GM19035 (cell line): ENCODE measurements at regions not wholly inside any gene's neighbourhood (a gene's known extent, or its start where the extent isn't known, plus 50 kb on each side); places are given as distances from the start of the nearest gene placed in this dataset.
"Not testable (repeated sequence)": the region's sequence is repeated elsewhere in the genome, so short reads cannot be mapped to it uniquely, and the experiment has no call there.

Source experiments
- ATAC-seq: cut with Tn5 transposase; IDR thresholded peaks from one replicate; pipeline ENCODE4 v1.9.1; 2021; ENCODE audit not compliant: unreplicated experiment

DNA sequence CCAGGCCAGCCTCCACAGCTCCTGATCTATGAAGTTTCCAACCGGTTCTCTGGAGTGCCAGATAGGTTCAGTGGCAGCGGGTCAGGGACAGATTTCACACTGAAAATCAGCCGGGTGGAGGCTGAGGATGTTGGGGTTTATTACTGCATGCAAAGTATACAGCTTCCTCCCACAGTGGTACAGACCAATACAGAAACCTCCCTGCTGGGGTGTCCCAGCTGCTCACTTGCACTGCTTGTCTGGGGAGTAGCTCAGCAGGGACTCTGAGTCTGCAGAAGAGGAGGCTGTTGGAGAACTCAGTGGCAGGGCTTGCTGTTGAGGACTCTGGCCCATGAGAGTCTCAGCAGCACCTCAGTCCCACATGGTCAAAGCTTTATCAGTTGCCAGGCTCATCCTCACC lies 1256.6 kb downstream of the RPIA start:
- not testable (repeated sequence) for ATAC-seq

- ATAC-seq, result not testable (repeated sequence)
Observed at GRCh38 chr2:89950807-89951206, 1259.3 kb downstream of the RPIA start.

- not testable (repeated sequence) for ATAC-seq
Observed at GRCh38 chr2:89957236-89957635, 1265.8 kb downstream of the RPIA start.

- not testable (repeated sequence) for ATAC-seq
Observed at GRCh38 chr2:89959729-89960378, 1268.4 kb downstream of the RPIA start.

- ATAC-seq, result not testable (repeated sequence)
Observed at GRCh38 chr2:89960570-89960969, 1269.1 kb downstream of the RPIA start.

DNA sequence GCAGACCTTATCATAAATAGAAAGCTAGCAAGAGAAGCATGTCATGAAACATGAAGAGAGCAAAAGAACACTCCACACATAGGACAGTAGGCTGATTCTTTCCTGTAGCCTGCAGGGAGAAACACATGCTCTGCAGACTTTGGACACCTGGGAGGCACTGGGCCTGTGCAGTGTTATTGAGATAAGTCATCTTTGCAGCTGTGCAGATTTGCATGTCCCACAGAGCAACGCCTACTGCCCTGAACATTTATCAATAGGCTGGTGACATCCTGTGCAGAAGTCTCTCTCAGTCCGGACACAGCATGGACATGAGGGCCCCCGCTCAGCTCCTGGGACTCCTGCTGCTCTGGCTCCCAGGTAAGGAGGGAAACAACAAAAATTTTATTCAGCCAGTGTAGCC lies 1277.1 kb downstream of the RPIA start:
- ATAC-seq, result not testable (repeated sequence)

DNA sequence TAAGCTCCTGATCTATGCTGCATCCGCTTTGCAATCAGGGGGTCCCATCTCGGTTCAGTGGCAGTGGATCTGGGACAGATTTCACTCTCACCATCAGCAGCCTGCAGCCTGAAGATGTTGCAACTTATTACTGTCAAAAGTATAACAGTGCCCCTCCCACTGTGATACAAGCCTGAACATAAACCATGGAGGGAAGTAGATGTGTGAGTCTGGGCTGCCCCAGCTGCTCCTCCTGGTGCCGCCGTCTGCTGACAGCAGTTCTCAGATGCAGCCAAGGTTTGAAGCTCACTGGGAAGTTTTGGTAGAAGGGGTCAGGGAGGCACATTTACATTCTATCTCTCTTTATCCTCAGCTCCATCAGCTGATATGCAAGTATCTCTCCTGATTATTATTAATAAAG lies 1277.7 kb downstream of the RPIA start:
- ATAC-seq, result not testable (repeated sequence)

DNA sequence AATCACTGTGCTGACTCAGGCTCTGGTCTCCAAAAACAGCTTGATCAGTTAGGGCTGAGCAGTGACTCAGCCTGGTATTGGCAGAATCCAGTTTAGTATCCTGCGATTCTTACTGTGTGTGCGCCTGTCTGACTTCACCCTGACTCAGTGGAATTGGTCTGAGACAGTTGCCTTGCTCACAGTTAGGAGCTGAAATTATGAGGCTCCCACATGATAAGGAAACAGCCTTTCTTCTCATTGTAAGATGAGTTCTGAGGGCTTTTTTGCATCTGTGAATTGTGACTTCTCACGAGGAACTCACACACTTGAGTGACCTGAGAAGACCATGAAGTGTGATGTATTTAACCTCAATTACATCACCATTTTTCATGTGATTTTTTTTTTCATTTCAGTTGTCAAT lies 1282.4 kb downstream of the RPIA start:
- ATAC-seq, result not testable (repeated sequence)

GRCh38 chr2:89979826-89980537 lies 1288.5 kb downstream of the RPIA start:
- not testable (repeated sequence) for ATAC-seq

GRCh38 chr2:89982246-89982645 lies 1290.8 kb downstream of the RPIA start:
- ATAC-seq, result not testable (repeated sequence)

- ATAC-seq, result not testable (repeated sequence)
Observed at GRCh38 chr2:89985650-89986049, 1294.2 kb downstream of the RPIA start.

DNA sequence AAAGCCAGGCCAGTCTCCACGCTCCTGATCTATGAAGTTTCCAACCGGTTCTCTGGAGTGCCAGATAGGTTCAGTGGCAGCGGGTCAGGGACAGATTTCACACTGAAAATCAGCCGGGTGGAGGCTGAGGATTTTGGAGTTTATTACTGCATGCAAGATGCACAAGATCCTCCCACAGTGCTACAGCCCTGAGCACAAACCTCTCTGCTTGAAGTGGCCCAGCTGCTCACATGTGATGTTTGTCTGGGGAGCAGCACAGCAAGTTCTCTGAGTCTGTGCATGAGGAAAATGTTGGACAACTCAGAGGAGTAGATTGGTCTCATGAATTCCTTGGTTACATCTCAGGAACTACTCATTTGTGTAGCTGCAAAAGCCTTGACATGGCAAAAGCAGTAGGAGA lies 1295.1 kb downstream of the RPIA start:
- ATAC-seq, result not testable (repeated sequence)

DNA sequence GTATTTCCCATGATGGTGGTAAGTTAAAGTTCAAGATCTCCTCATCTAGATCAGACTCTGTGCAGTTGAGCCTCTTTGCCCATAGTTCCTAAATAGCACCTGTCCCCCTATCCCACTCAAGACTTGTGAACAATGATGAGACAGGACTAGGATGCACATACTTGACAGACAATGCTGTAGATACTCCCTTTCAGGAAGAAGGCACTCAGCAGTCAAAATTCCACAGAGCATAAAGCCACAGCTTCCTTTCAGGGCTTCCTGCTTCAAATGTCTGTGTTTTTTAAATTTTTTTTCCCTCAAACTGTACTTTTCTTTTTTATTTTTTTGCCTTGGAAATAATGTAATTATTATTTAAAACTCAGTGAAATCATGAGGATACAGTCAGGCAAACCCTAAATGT lies 1305.3 kb downstream of the RPIA start:
- not testable (repeated sequence) for ATAC-seq

- ATAC-seq, result not testable (repeated sequence)
Observed at GRCh38 chr2:90004553-90004952, 1313.1 kb downstream of the RPIA start.

DNA sequence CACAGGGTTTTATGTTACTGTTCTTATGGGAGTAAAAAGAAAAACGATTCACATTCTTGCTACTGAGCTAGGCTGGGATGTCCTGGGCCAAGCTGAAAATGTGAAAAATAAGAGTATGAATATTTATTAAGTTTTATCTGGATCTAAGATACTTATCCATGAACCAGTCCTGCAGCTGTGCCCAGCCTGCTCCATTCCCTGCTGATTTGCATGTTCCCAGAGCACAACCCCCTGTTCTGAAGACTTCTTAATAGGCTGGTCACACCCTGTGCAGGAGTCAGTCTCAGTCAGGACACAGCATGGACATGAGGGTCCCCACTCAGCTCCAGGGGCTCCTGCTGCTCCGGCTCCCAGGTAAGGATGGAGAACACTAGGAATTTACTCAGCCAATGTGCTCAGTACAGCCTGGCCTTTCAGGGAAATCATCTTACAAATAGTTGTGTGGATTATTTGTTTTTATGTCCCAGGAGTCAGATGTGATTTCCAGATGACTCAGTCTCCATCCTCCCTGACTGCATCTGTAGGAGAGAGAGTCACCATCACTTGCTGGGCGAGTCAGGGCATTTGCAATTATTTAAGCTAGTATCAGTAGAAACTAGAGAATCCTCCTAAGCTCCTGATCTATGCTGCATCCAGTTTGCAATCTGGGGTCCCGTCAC lies 1319.1 kb downstream of the RPIA start:
- not testable (repeated sequence) for ATAC-seq

DNA sequence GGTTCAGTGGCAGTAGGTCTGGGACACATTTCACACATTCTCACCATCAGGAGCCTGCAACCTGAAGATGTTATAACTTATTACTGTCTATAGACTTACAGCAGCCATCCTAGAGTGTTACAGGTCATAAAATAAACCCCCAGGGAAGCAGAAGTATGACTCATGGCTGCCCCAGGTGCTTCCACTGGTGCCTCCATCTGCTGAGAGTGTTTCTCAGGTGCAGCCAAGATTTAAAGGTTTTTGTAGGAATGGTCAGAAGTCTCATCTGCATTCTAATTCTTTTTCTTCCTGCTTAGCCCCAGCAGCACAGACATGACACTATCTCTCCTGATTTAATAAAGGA lies 1319.6 kb downstream of the RPIA start:
- not testable (repeated sequence) for ATAC-seq

- not testable (repeated sequence) for ATAC-seq
Observed at GRCh38 chr2:90019908-90020307, 1328.4 kb downstream of the RPIA start.

- ATAC-seq, result not testable (repeated sequence)
Observed at GRCh38 chr2:90021234-90021633, 1329.8 kb downstream of the RPIA start.

DNA sequence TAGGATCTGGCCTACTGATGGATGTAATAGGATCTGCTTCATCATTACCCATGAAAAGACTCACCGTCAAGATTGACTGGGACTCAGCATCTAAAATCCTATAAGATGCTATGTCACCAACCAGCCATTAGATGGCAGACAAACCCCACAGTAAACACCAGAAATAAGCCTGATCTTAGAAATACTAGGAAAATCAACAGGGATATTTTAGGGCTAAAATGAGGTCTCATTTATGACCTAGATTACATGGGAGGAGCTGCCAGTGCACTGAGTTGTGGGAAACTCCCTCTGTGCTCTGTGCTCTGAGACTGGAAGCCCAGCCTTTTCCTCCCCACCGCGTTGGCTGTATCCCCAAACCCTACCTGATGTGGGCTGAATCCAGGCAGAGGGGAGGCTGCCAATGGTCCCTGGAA lies 1335.8 kb downstream of the RPIA start:
- ATAC-seq, result not testable (repeated sequence)

- ATAC-seq, result not testable (repeated sequence)
Observed at GRCh38 chr2:90028381-90029079, 1337.1 kb downstream of the RPIA start.

DNA sequence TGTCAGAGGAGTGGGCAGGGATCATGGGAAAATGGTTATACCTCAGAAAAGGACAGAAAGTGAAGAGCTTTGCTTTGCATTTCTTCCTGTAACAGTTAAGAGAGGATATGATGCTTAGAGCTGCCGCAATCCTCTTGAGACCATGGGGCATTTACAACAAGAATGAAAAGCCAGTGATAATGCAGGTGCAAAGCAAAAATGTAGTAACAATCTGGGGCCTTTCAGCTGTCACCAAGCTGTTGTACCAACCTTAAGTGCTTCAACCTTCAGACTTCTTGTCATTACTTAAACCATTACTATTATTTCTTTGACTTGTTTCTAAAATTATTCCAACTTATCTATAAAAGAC lies 1337.6 kb downstream of the RPIA start:
- ATAC-seq, result not testable (repeated sequence)
